ENCODE measurements at regions not wholly inside any gene's neighbourhood (a gene's known extent, or its start where the extent isn't known, plus 50 kb on each side); places are given as distances from the start of the nearest gene placed in this dataset.
"Not testable (repeated sequence)": the region's sequence is repeated elsewhere in the genome, so short reads cannot be mapped to it uniquely, and the experiment has no call there.

GRCh38 chr16:33628895-33629294, 169.5 kb downstream of the TP53TG3F start:
- not testable (repeated sequence) for TF ChIP-seq POLR2A (IDR thresholded peaks at IDR 0.05; ENCODE audit: low read length); GATA1 (IDR thresholded peaks at IDR 0.05; ENCODE audit: low read depth, low read length)
